Mucosa of descending colon (tissue), 3 donors: ENCODE measurements at regions not wholly inside any gene's neighbourhood (a gene's known extent, or its start where the extent isn't known, plus 50 kb on each side); places are given as distances from the start of the nearest gene placed in this dataset.

ENCODE experiments used
- ATAC-seq: fragments of 200-7000 bp; cut with Tn5 transposase; one replicate; pipeline ENCODE4 v1.9.1; 2020; ENCODE audit warnings: mild to moderate bottlenecking, moderate library complexity
- DNase-seq, 3 donors: peaks; one replicate each; pipeline ENCODE4 v3.0.0-alpha.2; 2020
- H3K36me3 ChIP-seq: fragments of 200-600 bp; one replicate; pipeline ENCODE4 v1.8.0; 2021; ENCODE audit warnings: low read depth, mild to moderate bottlenecking
- H3K4me1 ChIP-seq: fragments of 200-600 bp; one replicate; pipeline ENCODE4 v1.8.0; 2021; ENCODE audit warnings: low read depth, mild to moderate bottlenecking
- H3K4me3 ChIP-seq: fragments of 200-600 bp; one replicate; pipeline ENCODE4 v1.8.0; 2021; ENCODE audit warnings: mild to moderate bottlenecking
- H3K9me3 ChIP-seq: fragments of 200-600 bp; one replicate; pipeline ENCODE4 v1.8.0; 2021; ENCODE audit warnings: mild to moderate bottlenecking
- intact Hi-C, 2 donors: fragments of 100-400 bp; cut with DNase I in 1 of 2; cut with micrococcal nuclease in 1 of 2; formaldehyde crosslinking; loops; one replicate each; pipeline versions ENCODE4 v1.11.0 to v1.11.1; 2022; cut with DNase I, micrococcal nuclease
- TF ChIP-seq, protein P1 (sequence below): fragments of 200-600 bp; IDR thresholded peaks from one replicate; pipeline ENCODE4 v1.8.0; 2022; ENCODE audit warnings: antibody characterized with exemption, mild to moderate bottlenecking
- donor health status: DM: no; HTN: no; CAD: no; lungs with moderate emphysema.
- donor health status: DM: no; HTN: no; CAD: no.
- donor health status: DM: no; HTN: yes; CAD: no.

- intact Hi-C loops, result no loop called here
- no peaks in the 10 kb centered on the region for H3K4me1 ChIP-seq
- no peaks in the 10 kb centered on the region for H3K9me3 ChIP-seq
- H3K36me3 ChIP-seq, result no peaks in the 10 kb centered on the region
- DNase-seq, result no peak
- TF ChIP-seq, protein P1, sequence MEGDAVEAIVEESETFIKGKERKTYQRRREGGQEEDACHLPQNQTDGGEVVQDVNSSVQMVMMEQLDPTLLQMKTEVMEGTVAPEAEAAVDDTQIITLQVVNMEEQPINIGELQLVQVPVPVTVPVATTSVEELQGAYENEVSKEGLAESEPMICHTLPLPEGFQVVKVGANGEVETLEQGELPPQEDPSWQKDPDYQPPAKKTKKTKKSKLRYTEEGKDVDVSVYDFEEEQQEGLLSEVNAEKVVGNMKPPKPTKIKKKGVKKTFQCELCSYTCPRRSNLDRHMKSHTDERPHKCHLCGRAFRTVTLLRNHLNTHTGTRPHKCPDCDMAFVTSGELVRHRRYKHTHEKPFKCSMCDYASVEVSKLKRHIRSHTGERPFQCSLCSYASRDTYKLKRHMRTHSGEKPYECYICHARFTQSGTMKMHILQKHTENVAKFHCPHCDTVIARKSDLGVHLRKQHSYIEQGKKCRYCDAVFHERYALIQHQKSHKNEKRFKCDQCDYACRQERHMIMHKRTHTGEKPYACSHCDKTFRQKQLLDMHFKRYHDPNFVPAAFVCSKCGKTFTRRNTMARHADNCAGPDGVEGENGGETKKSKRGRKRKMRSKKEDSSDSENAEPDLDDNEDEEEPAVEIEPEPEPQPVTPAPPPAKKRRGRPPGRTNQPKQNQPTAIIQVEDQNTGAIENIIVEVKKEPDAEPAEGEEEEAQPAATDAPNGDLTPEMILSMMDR, result no peak
- no peak for ATAC-seq
- no peak overlapping the region for H3K4me3 ChIP-seq
Observed at GRCh38 chr10:118918116-118918515, 111.4 kb upstream of the NANOS1 start.

DNA sequence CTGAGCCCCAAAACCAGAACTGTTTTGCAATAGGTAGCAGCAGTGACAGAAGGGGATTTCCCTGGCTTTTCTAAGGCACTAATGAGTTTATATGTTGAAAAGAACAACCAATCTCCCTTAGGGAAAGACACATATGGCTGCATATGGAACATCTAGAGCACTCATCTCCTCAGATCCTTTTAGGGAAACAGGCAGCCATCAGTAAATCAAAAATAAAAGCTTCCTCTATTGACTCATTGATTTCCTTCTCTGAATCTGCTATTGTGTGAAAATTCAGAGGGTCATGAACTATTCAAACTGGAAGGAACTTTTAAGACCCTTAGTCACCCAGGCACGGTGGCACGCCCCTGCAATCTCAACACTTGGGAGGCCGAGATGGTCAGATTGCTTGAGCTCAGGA, 110.9 kb upstream of the NANOS1 start:
- H3K36me3 ChIP-seq, result no peaks in the 10 kb centered on the region
- intact Hi-C loops, result no loop called here
- DNase-seq (no peak), ATAC-seq (no peak)
- no peaks in the 10 kb centered on the region for H3K9me3 ChIP-seq
- TF ChIP-seq, protein P1, result no peak
- H3K4me3 ChIP-seq, result no peak overlapping the region
- no peaks in the 10 kb centered on the region for H3K4me1 ChIP-seq

DNA sequence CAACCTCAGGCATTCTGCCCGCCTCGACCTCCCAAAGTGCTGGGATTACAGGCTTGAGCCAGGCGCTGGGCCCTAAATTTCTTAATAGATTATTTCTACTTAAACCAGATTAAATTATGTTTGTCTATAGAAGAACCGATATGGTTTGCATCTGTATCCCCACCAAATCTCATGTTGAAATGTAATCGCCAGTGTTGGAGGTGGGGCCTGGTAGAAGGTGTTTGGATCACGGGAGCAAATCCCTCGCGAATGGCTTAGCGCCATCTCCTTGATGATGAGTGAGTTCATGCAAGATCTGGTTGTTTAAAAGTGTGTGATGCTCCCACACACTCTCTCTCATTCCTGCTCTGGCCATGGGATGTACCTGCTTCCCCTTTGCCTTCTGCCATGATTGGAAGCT, 109.3 kb upstream of the NANOS1 start:
- no peak for ATAC-seq
- intact Hi-C loops, result no loop called here

GRCh38 chr10:118922226-118922625, 107.3 kb upstream of the NANOS1 start:
- Histone ChIP-seq H3K4me3 (no peak overlapping the region), H3K4me1 (no peaks in the 10 kb centered on the region), H3K36me3 (no peaks in the 10 kb centered on the region), H3K9me3 (no peaks in the 10 kb centered on the region)
- DNase-seq, result peak in 2 of 3 donors; percentile 33 to 70
- peak; percentile 88 for ATAC-seq
- intact Hi-C loops, result no loop called here
- TF ChIP-seq, protein P1, result no peak

More for the DNA sequence above, 109.3 kb upstream of the NANOS1 start:
- DNase-seq, result no peak
- H3K4me1 ChIP-seq, result no peaks in the 10 kb centered on the region
- H3K9me3 ChIP-seq, result no peaks in the 10 kb centered on the region
- no peak overlapping the region for H3K4me3 ChIP-seq
- no peaks in the 10 kb centered on the region for H3K36me3 ChIP-seq
- TF ChIP-seq, protein P1, result no peak

GRCh38 chr10:118922972-118923371, 106.5 kb upstream of the NANOS1 start:
- H3K4me3 ChIP-seq, result no peak overlapping the region
- intact Hi-C loops, result no loop called here
- DNase-seq (no peak), ATAC-seq (no peak)
- no peaks in the 10 kb centered on the region for H3K36me3 ChIP-seq
- no peaks in the 10 kb centered on the region for H3K4me1 ChIP-seq
- H3K9me3 ChIP-seq, result no peaks in the 10 kb centered on the region
- TF ChIP-seq, protein P1, result no peak

- ATAC-seq, result no peak
- intact Hi-C loops, result no loop called here
Observed at GRCh38 chr10:118924493-118924892, 105.0 kb upstream of the NANOS1 start.

More at GRCh38 chr10:118924493-118924892, 105.0 kb upstream of the NANOS1 start:
- Histone ChIP-seq H3K4me1 (no peaks in the 10 kb centered on the region), H3K4me3 (no peak overlapping the region), H3K36me3 (no peaks in the 10 kb centered on the region), H3K9me3 (no peaks in the 10 kb centered on the region)
- no peak for DNase-seq
- TF ChIP-seq, protein P1, result no peak
